SU-DHL-6 (cell line): ENCODE measurements at regions not wholly inside any gene's neighbourhood (a gene's known extent, or its start where the extent isn't known, plus 50 kb on each side); places are given as distances from the start of the nearest gene placed in this dataset.

Source experiments
- H2AFZ ChIP-seq: fragments of 200-600 bp; sonication (generic); 2 replicates; pipeline ENCODE4 v1.6.1; 2014; ENCODE audit warnings: low read depth, mild to moderate bottlenecking, moderate library complexity, mixed read lengths, antibody characterized with exemption, low read length; ENCODE audit not compliant: severe bottlenecking
- H3F3A ChIP-seq: fragments of 200-600 bp; shearing (Covaris generic); 2 replicates; pipeline ENCODE4 v1.6.0; 2016; ENCODE audit warnings: antibody characterized with exemption, mild to moderate bottlenecking; ENCODE audit not compliant: insufficient read depth
- H3K27ac ChIP-seq: fragments of 200-600 bp; sonication (generic); 2 replicates; pipeline ENCODE4 v1.5.1; 2016; ENCODE audit warnings: low read depth, mild to moderate bottlenecking, low read length, moderate library complexity, mixed read lengths
- H3K27me3 ChIP-seq: fragments of 200-600 bp; sonication (generic), shearing (Covaris generic); 2 replicates; pipeline ENCODE4 v1.6.0; 2014; ENCODE audit warnings: mild to moderate bottlenecking, low read length
- H3K36me3 ChIP-seq: fragments of 200-600 bp; sonication (generic); 2 replicates; pipeline ENCODE4 v1.6.1; 2014; ENCODE audit warnings: mild to moderate bottlenecking, low read length, mixed read lengths
- H3K4me2 ChIP-seq: fragments of 300-600, 200-600 bp; shearing (Covaris generic), sonication (generic); 2 replicates; pipeline ENCODE4 v1.6.0; 2014; ENCODE audit warnings: low read length, low read depth, mild to moderate bottlenecking; ENCODE audit not compliant: poor library complexity, severe bottlenecking
- H3K4me3 ChIP-seq: fragments of 200-600 bp; sonication (generic); 2 replicates; pipeline ENCODE4 v1.5.1; 2014; ENCODE audit warnings: antibody characterized with exemption, low read length, mild to moderate bottlenecking, mixed read lengths; ENCODE audit not compliant: insufficient read depth, poor library complexity, severe bottlenecking
- H3K79me2 ChIP-seq: fragments of 200-600 bp; sonication (generic); 2 replicates; pipeline ENCODE4 v1.6.1; 2014; ENCODE audit warnings: mild to moderate bottlenecking, low read length, moderate library complexity; ENCODE audit not compliant: insufficient read depth
- H3K9ac ChIP-seq: fragments of 200-600 bp; sonication (generic); 2 replicates; pipeline ENCODE4 v1.7.0; 2014; ENCODE audit warnings: mild to moderate bottlenecking, low read length
- H3K9me2 ChIP-seq: fragments of 200-600 bp; sonication (generic); replicated peaks from 2 replicates; pipeline ENCODE4 v1.6.1; 2014; ENCODE audit warnings: low read length; ENCODE audit not compliant: insufficient read depth
- H3K9me3 ChIP-seq: fragments of 200-600 bp; sonication (generic); 2 replicates; pipeline ENCODE4 v1.6.1; 2014; ENCODE audit warnings: low read length, mixed read lengths; ENCODE audit not compliant: insufficient read depth
- H4K20me1 ChIP-seq: fragments of 200-600 bp; sonication (generic); 2 replicates; pipeline ENCODE4 v1.6.1; 2014; ENCODE audit warnings: low read depth, mild to moderate bottlenecking, antibody characterized with exemption, low read length, moderate library complexity, mixed read lengths
- EZH2phosphoT487 ChIP-seq: fragments of 200-600 bp; sonication (generic), shearing (Covaris generic); conservative IDR thresholded peaks from 2 replicates; pipeline ENCODE4 v1.6.1; 2018; ENCODE audit warnings: mild to moderate bottlenecking, antibody characterized with exemption, low read length, moderate library complexity, mixed read lengths
- TF ChIP-seq, protein P1 (sequence below): fragments of 200-600 bp; sonication (generic); IDR thresholded peaks from one replicate; pipeline ENCODE4 v1.5.1; 2017; ENCODE audit warnings: antibody characterized with exemption, mild to moderate bottlenecking, low read length, moderate library complexity; ENCODE audit not compliant: insufficient read depth, poor library complexity, severe bottlenecking

DNA sequence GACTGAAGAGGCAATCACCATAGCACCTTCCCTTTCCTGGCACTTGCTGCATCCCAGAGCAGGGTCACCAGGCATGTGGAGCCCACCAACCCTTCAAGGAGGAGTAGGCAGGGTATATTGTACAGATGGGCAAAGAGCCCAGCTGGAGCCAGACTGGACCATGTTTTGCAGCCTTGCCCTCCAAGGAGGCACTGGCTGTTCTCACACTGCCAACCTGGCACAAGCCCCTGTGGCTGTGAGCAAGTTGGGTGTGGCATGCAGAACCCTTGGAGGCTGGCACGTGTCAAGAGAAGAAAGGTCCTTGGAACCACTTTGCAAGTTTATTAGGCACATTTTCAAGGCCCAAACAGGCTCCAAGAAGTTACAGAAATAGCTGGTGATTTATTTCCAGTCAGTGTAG, 146.4 kb downstream of the FOXD2 start:
- Histone ChIP-seq H3F3A (no peaks in the 10 kb centered on the region), H3K4me2 (no peak overlapping the region), H3K27ac (no peak overlapping the region), H3K9me2 (no peaks in the 10 kb centered on the region), H2AFZ (no peak overlapping the region), H3K9me3 (no peaks in the 10 kb centered on the region), H3K4me3 (no peak overlapping the region), H3K36me3 (no peaks in the 10 kb centered on the region), H3K27me3 (no peaks in the 10 kb centered on the region), H3K79me2 (no peaks in the 10 kb centered on the region), H4K20me1 (no peaks in the 10 kb centered on the region), H3K9ac (no peak overlapping the region)
- TF ChIP-seq, protein P1, sequence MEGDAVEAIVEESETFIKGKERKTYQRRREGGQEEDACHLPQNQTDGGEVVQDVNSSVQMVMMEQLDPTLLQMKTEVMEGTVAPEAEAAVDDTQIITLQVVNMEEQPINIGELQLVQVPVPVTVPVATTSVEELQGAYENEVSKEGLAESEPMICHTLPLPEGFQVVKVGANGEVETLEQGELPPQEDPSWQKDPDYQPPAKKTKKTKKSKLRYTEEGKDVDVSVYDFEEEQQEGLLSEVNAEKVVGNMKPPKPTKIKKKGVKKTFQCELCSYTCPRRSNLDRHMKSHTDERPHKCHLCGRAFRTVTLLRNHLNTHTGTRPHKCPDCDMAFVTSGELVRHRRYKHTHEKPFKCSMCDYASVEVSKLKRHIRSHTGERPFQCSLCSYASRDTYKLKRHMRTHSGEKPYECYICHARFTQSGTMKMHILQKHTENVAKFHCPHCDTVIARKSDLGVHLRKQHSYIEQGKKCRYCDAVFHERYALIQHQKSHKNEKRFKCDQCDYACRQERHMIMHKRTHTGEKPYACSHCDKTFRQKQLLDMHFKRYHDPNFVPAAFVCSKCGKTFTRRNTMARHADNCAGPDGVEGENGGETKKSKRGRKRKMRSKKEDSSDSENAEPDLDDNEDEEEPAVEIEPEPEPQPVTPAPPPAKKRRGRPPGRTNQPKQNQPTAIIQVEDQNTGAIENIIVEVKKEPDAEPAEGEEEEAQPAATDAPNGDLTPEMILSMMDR: no peak
- TF ChIP-seq EZH2phosphoT487: no peak

DNA sequence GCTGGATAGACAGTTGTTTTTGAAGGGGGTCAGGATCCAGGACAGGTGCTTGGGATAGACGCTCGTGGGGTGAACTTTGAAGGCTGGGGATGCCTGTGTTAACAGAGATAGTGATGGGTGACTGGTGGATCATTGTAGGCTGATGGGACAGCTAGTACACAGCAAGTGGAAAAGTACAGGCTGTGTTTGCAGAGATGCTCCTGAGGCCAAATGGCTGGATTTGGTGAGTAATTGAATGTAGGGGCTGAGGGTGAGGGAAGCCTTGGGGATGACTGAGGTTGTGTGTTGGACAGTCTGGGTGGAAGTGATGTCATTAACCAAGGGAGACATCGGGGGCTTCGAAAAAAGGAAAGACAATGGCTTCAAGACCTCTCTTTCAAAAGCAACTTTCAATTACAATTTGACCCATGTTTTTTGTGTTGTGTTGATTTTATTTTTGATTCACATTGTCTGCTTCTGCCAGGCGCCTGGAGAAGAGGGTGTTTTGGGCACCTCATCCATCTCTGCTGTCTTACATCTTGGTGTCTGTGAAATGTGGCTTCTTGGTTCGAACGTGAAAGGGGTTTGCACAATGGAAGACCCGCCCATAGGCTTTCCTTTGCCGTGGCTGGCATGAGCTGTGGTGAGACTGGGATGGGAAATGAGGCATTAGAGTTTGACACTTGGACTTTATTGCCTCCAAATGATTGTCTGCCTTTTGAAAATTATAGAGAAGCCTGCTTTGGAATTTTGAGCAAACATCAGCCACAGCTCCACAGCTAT, 147.5 kb downstream of the FOXD2 start:
- H3K9me2 ChIP-seq: no peaks in the 10 kb centered on the region
- H2AFZ ChIP-seq: no peak overlapping the region
- no peak overlapping the region for H3K4me3 ChIP-seq
- H3K27me3 ChIP-seq: no peaks in the 10 kb centered on the region
- H3F3A ChIP-seq: no peaks in the 10 kb centered on the region
- no peaks in the 10 kb centered on the region for H3K9me3 ChIP-seq
- H3K27ac ChIP-seq: no peak overlapping the region
- H3K9ac ChIP-seq: no peak overlapping the region
- no peak for TF ChIP-seq EZH2phosphoT487
- TF ChIP-seq, protein P1: no peak
- no peaks in the 10 kb centered on the region for H4K20me1 ChIP-seq
- no peaks in the 10 kb centered on the region for H3K36me3 ChIP-seq
- H3K4me2 ChIP-seq: no peak overlapping the region
- no peaks in the 10 kb centered on the region for H3K79me2 ChIP-seq

- Histone ChIP-seq H3F3A (no peaks in the 10 kb centered on the region), H3K4me2 (no peak overlapping the region), H2AFZ (no peak overlapping the region), H4K20me1 (no peaks in the 10 kb centered on the region), H3K9me3 (no peaks in the 10 kb centered on the region), H3K9ac (no peak overlapping the region), H3K27me3 (no peaks in the 10 kb centered on the region), H3K27ac (no peak overlapping the region), H3K36me3 (no peaks in the 10 kb centered on the region), H3K9me2 (no peaks in the 10 kb centered on the region), H3K4me3 (no peak overlapping the region), H3K79me2 (no peaks in the 10 kb centered on the region)
- TF ChIP-seq, protein P1: no peak
- no peak for TF ChIP-seq EZH2phosphoT487
Measured at GRCh38 chr1:47587891-47588582, 150.2 kb downstream of the FOXD2 start.
